ENCODE measurements at regions not wholly inside any gene's neighbourhood (a gene's known extent, or its start where the extent isn't known, plus 50 kb on each side); places are given as distances from the start of the nearest gene placed in this dataset.

DNA sequence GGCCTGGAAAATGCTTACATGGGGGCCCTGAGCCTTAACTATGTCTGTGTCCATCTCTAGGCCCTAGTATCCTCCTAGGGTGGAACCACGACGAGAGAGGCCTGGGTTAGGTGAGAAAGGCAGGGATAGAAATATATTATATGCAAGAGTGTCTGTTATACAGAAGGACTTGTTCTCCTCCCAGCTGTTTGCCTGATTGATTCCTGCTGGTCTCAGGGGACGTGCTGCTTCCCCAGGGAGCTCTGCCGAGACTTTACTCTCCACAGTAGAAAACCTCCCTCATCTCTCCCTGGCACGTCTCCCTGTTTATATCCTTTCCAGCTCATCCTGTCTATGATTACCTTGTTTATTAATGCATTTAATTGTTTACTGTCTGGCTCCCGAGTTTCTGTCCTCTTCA is 132.6 kb downstream of the MIAT start:
- TF ChIP-seq CTCF (conservative IDR thresholded peaks at IDR 0.05; ENCODE audit: low read depth, low read length) (no peak), EZH2 (IDR thresholded peaks at IDR 0.05; ENCODE audit: borderline replicate concordance, low read depth, low read length, poor library complexity, severe bottlenecking) (no peak)

All from A673 (cell line).